Karpas-422 (cell line): ENCODE measurements at regions not wholly inside any gene's neighbourhood (a gene's known extent, or its start where the extent isn't known, plus 50 kb on each side); places are given as distances from the start of the nearest gene placed in this dataset.

Experiments used
- DNase-seq: peaks from one replicate; pipeline ENCODE4 v3.0.0-alpha.2; 2015
- H2AFZ ChIP-seq: fragments of 200-600 bp; sonication (generic); 2 replicates; pipeline ENCODE4 v1.6.1; 2014; ENCODE audit warnings: antibody characterized with exemption, low read length, mixed read lengths
- H3K27ac ChIP-seq: fragments of 200-600 bp; sonication (generic); 2 replicates; pipeline ENCODE4 v1.5.1; 2014; ENCODE audit warnings: mild to moderate bottlenecking, low read length, moderate library complexity
- H3K27me3 ChIP-seq: fragments of 200-600 bp; sonication (generic); 2 replicates; pipeline ENCODE4 v1.6.1; 2014; ENCODE audit warnings: low read length, mixed read lengths
- H3K36me3 ChIP-seq: fragments of 200-600 bp; sonication (generic); 2 replicates; pipeline ENCODE4 v1.6.1; 2014; ENCODE audit warnings: low read length, mixed read lengths; ENCODE audit not compliant: insufficient read depth
- H3K4me1 ChIP-seq: fragments of 200-600 bp; sonication (generic); 2 replicates; pipeline ENCODE4 v1.6.1; 2014; ENCODE audit warnings: mild to moderate bottlenecking, low read length, mixed read lengths
- H3K4me2 ChIP-seq: fragments of 200-600 bp; sonication (generic); 2 replicates; pipeline ENCODE4 v1.6.1; 2014; ENCODE audit warnings: low read length, low read depth, mild to moderate bottlenecking; ENCODE audit not compliant: poor library complexity, severe bottlenecking
- H3K4me3 ChIP-seq: fragments of 200-600 bp; sonication (generic); 2 replicates; pipeline ENCODE4 v1.5.1; 2014; ENCODE audit warnings: mild to moderate bottlenecking, antibody characterized with exemption, low read length, mixed read lengths
- H3K79me2 ChIP-seq: fragments of 200-600 bp; sonication (generic); 2 replicates; pipeline ENCODE4 v1.6.1; 2014; ENCODE audit warnings: mild to moderate bottlenecking, low read length, mixed read lengths
- H3K9ac ChIP-seq: fragments of 200-600 bp; sonication (generic); 2 replicates; pipeline ENCODE4 v1.6.0; 2014; ENCODE audit warnings: low read length
- H3K9me2 ChIP-seq: fragments of 200-600 bp; sonication (generic), shearing (Covaris generic); replicated peaks from 2 replicates; pipeline ENCODE4 v1.6.0; 2014; ENCODE audit warnings: mild to moderate bottlenecking, low read length, moderate library complexity; ENCODE audit not compliant: insufficient read depth
- H3K9me3 ChIP-seq: fragments of 300-700, 200-600 bp; sonication (generic); 2 replicates; pipeline ENCODE4 v1.6.1; 2014; ENCODE audit warnings: low read length, mixed read lengths
- H4K20me1 ChIP-seq: fragments of 200-600 bp; sonication (generic); 2 replicates; pipeline ENCODE4 v1.6.1; 2014; ENCODE audit warnings: mild to moderate bottlenecking, antibody characterized with exemption, low read length, low read depth; ENCODE audit not compliant: insufficient read depth

- Histone ChIP-seq H3K36me3 (no peaks in the 10 kb centered on the region), H3K27me3 (no peaks in the 10 kb centered on the region), H3K4me1 (no peaks in the 10 kb centered on the region), H3K79me2 (no peaks in the 10 kb centered on the region), H3K4me3 (no peak overlapping the region), H3K9ac (no peak overlapping the region), H2AFZ (no peak overlapping the region), H3K27ac (no peak overlapping the region), H4K20me1 (no peaks in the 10 kb centered on the region), H3K4me2 (no peak overlapping the region), H3K9me2 (no peaks in the 10 kb centered on the region), H3K9me3 (peaks cover 12% of the 10 kb centered on the region)
- no peak for DNase-seq
Measured at GRCh38 chr10:109207361-109207760, 716.0 kb downstream of the XPNPEP1 start.

- no peak overlapping the region for H3K4me2 ChIP-seq
- no peaks in the 10 kb centered on the region for H3K36me3 ChIP-seq
- H4K20me1 ChIP-seq: no peaks in the 10 kb centered on the region
- peaks cover 13% of the 10 kb centered on the region for H3K9me3 ChIP-seq
- H3K27ac ChIP-seq: no peak overlapping the region
- H3K9ac ChIP-seq: no peak overlapping the region
- DNase-seq: no peak
- H2AFZ ChIP-seq: no peak overlapping the region
- H3K4me3 ChIP-seq: no peak overlapping the region
- H3K27me3 ChIP-seq: no peaks in the 10 kb centered on the region
- no peaks in the 10 kb centered on the region for H3K4me1 ChIP-seq
- H3K79me2 ChIP-seq: no peaks in the 10 kb centered on the region
- H3K9me2 ChIP-seq: no peaks in the 10 kb centered on the region
Measured at GRCh38 chr10:109205929-109206585, 717.3 kb downstream of the XPNPEP1 start.

GRCh38 chr10:109203646-109204353, 719.5 kb downstream of the XPNPEP1 start:
- H3K4me2 ChIP-seq: no peak overlapping the region
- DNase-seq: no peak
- H3K27me3 ChIP-seq: no peaks in the 10 kb centered on the region
- no peak overlapping the region for H2AFZ ChIP-seq
- H3K27ac ChIP-seq: no peak overlapping the region
- peaks cover 16% of the 10 kb centered on the region for H3K9me3 ChIP-seq
- H3K9ac ChIP-seq: no peak overlapping the region
- H3K4me3 ChIP-seq: no peak overlapping the region
- H4K20me1 ChIP-seq: no peaks in the 10 kb centered on the region
- H3K79me2 ChIP-seq: no peaks in the 10 kb centered on the region
- H3K9me2 ChIP-seq: no peaks in the 10 kb centered on the region
- no peaks in the 10 kb centered on the region for H3K36me3 ChIP-seq
- no peaks in the 10 kb centered on the region for H3K4me1 ChIP-seq

GRCh38 chr10:109202111-109202510, 721.2 kb downstream of the XPNPEP1 start:
- H3K9ac ChIP-seq: no peak overlapping the region
- H3K36me3 ChIP-seq: no peaks in the 10 kb centered on the region
- no peak overlapping the region for H2AFZ ChIP-seq

GRCh38 chr10:109200646-109201045, 722.7 kb downstream of the XPNPEP1 start:
- H3K9ac ChIP-seq: no peak overlapping the region
- no peak overlapping the region for H3K4me3 ChIP-seq
- no peaks in the 10 kb centered on the region for H3K36me3 ChIP-seq
- no peaks in the 10 kb centered on the region for H4K20me1 ChIP-seq
- H3K79me2 ChIP-seq: no peaks in the 10 kb centered on the region
- no peaks in the 10 kb centered on the region for H3K9me2 ChIP-seq
- H3K27me3 ChIP-seq: no peaks in the 10 kb centered on the region
- H2AFZ ChIP-seq: no peak overlapping the region
- no peak overlapping the region for H3K4me2 ChIP-seq
- no peak overlapping the region for H3K27ac ChIP-seq
- no peaks in the 10 kb centered on the region for H3K4me1 ChIP-seq
- no peak for DNase-seq
- peaks cover 16% of the 10 kb centered on the region for H3K9me3 ChIP-seq

More at GRCh38 chr10:109202111-109202510, 721.2 kb downstream of the XPNPEP1 start:
- Histone ChIP-seq H3K4me2 (no peak overlapping the region), H3K9me3 (peaks cover 16% of the 10 kb centered on the region), H3K27ac (no peak overlapping the region), H3K27me3 (no peaks in the 10 kb centered on the region), H3K79me2 (no peaks in the 10 kb centered on the region), H3K4me1 (no peaks in the 10 kb centered on the region), H4K20me1 (no peaks in the 10 kb centered on the region), H3K9me2 (no peaks in the 10 kb centered on the region), H3K4me3 (no peak overlapping the region)
- no peak for DNase-seq

GRCh38 chr10:109191823-109192222, 731.5 kb downstream of the XPNPEP1 start:
- H3K4me2 ChIP-seq: no peak overlapping the region
- H3K9me3 ChIP-seq: peaks cover 31% of the 10 kb centered on the region
- no peak overlapping the region for H3K27ac ChIP-seq
- H2AFZ ChIP-seq: no peak overlapping the region
- H3K79me2 ChIP-seq: no peaks in the 10 kb centered on the region
- no peak overlapping the region for H3K4me3 ChIP-seq
- H4K20me1 ChIP-seq: no peaks in the 10 kb centered on the region
- no peaks in the 10 kb centered on the region for H3K36me3 ChIP-seq
- H3K27me3 ChIP-seq: no peaks in the 10 kb centered on the region
- no peak overlapping the region for H3K9ac ChIP-seq
- H3K4me1 ChIP-seq: no peaks in the 10 kb centered on the region
- H3K9me2 ChIP-seq: no peaks in the 10 kb centered on the region
- no peak for DNase-seq

- Histone ChIP-seq H3K4me3 (no peak overlapping the region), H3K27ac (no peak overlapping the region), H3K36me3 (no peaks in the 10 kb centered on the region), H2AFZ (no peak overlapping the region), H4K20me1 (no peaks in the 10 kb centered on the region), H3K79me2 (no peaks in the 10 kb centered on the region), H3K4me2 (no peak overlapping the region), H3K9me2 (no peaks in the 10 kb centered on the region), H3K4me1 (no peaks in the 10 kb centered on the region), H3K27me3 (no peaks in the 10 kb centered on the region), H3K9me3 (peaks cover 36% of the 10 kb centered on the region), H3K9ac (no peak overlapping the region)
- no peak for DNase-seq
Measured at GRCh38 chr10:109191341-109191740, 732.0 kb downstream of the XPNPEP1 start.

GRCh38 chr10:109187677-109188076, 735.6 kb downstream of the XPNPEP1 start:
- Histone ChIP-seq H3K36me3 (no peaks in the 10 kb centered on the region), H3K79me2 (no peaks in the 10 kb centered on the region), H4K20me1 (no peaks in the 10 kb centered on the region), H3K27me3 (no peaks in the 10 kb centered on the region), H3K4me2 (no peak overlapping the region), H3K9me2 (no peaks in the 10 kb centered on the region), H3K27ac (no peak overlapping the region), H3K9ac (no peak overlapping the region), H3K9me3 (peaks cover 46% of the 10 kb centered on the region), H2AFZ (no peak overlapping the region), H3K4me3 (no peak overlapping the region), H3K4me1 (no peaks in the 10 kb centered on the region)
- DNase-seq: no peak
